ENCODE measurements at regions not wholly inside any gene's neighbourhood (a gene's known extent, or its start where the extent isn't known, plus 50 kb on each side); places are given as distances from the start of the nearest gene placed in this dataset.

DNA sequence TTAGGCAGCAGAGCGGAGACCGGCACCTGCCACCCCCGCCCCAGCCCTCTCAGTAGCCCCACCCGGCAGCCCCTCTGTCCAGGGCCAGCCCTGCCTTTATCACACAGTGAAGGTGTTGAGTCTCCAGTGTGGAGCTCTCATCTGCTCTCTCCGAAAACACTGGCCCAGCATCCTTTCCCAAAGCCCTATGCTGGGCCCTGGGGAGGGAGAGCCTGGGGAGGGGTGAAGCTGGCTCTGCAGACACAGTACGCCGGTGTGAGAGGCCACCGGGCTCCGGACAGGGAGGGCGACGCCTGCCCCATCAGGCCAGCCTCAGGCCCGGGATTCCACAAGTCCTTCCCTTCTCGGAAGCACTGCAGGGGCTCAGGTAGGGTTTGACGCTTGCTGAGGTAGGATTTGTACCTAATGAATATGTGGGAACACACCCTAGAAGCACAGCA lies 186.9 kb downstream of the ERMARD start:
- no peak overlapping the region for H3K4me3 ChIP-seq (replicated peaks; ENCODE audit: low read depth, low read length)
- no peak for DNase-seq (ENCODE audit: low read depth)
- TF ChIP-seq, protein P1, sequence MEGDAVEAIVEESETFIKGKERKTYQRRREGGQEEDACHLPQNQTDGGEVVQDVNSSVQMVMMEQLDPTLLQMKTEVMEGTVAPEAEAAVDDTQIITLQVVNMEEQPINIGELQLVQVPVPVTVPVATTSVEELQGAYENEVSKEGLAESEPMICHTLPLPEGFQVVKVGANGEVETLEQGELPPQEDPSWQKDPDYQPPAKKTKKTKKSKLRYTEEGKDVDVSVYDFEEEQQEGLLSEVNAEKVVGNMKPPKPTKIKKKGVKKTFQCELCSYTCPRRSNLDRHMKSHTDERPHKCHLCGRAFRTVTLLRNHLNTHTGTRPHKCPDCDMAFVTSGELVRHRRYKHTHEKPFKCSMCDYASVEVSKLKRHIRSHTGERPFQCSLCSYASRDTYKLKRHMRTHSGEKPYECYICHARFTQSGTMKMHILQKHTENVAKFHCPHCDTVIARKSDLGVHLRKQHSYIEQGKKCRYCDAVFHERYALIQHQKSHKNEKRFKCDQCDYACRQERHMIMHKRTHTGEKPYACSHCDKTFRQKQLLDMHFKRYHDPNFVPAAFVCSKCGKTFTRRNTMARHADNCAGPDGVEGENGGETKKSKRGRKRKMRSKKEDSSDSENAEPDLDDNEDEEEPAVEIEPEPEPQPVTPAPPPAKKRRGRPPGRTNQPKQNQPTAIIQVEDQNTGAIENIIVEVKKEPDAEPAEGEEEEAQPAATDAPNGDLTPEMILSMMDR (IDR thresholded peaks at IDR 0.05; ENCODE audit: low read length, missing control alignments), result no peak

DNA sequence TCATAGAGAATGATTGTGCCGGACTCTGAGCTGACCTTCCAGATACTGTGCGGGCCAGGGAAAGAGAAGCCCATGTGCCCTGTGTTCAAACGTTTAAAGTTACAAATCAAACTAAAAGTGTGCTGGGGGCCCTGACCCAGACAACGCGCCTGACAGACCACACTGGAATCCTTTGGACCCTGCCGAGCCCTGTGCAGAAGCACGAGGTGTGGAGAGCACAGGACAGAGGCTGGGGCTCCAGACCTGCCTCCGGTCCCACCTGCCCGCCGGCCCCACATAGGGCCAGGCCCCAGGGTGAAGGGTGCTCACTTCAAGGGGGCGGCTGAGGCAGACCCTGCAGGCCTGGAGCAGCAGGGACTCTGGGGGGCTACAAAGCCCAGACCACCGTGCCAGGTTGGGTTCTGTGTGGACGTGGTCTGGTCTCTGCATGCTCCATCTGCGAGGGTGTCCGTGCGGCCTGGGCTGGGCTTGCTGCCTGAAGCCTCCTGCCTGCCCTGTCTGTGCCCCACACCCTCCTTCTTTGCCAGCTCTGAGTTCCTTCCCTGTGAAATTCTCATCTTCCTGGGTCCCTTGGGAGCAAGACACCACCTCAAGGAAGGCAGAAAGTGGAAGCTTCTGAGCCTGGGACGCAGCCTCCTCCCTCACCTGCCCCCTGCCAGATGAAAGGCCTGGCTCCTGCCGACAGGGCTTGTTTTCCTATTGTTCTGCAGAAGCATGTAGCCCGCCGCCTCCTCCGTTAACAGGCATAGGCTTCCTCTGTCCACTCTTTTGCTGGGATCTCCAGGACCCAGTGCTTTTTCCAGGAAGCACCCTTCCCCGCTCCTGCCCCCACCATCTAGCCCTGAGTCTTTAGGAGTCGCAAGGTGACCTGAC lies 186.2 kb downstream of the ERMARD start:
- TF ChIP-seq, protein P1 (IDR thresholded peaks at IDR 0.05; ENCODE audit: low read length, missing control alignments), result no peak
- DNase-seq (ENCODE audit: low read depth), result no peak
- H3K4me3 ChIP-seq (replicated peaks; ENCODE audit: low read depth, low read length), result no peak overlapping the region

DNA sequence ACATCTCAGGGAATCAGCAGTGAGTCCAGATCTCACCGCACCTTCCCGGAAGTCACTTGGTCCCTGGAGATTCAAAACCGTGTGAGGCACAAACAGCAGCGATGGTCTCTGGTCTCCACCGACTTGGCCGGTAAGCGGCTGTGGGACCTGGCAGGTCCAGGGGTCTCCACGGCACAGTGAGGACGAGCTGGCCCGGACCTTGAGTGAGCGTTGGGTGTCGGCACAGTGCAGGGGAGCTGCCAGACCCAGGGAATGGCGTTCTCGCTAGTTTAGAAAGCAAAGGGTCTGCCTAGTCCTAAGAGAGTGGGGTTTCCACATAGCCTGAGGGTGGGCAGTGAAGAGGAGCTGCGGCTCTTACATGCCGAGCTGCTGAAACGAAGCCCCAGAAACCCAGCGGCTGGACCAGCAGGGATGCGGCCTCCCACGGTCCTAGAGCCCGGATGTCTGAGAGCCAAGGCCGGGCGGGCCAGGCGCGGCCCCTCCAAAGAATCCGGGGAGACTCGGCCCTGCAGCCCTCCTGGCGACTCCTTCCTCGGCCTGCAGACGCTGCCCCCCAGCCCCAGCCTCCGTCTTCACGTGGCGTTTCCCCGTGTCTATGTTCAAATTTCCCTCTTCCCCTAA lies 185.0 kb downstream of the ERMARD start:
- H3K4me3 ChIP-seq (replicated peaks; ENCODE audit: low read depth, low read length), result no peak overlapping the region
- TF ChIP-seq, protein P1 (IDR thresholded peaks at IDR 0.05; ENCODE audit: low read length, missing control alignments), result no peak
- DNase-seq (ENCODE audit: low read depth), result no peak

DNA sequence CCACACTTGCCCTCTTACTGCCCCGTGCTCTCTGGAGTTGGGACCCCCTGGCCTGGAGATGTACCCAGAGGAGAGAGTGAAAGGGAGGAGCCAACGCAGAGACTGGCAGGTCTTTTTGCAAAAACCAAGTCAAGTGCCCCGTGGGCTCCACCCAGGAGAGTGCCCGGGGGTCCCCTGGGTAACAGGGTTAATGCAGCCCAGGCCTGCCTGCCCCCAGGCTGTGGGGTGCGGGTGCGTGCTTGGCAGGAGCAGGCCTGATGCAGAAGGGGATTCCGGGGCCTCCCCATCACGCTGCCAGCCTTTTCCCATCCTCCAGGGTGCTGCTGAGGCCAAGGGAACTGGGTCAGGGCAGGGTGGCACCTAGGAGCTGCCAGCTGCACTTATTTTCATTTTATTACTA lies 184.4 kb downstream of the ERMARD start:
- DNase-seq (ENCODE audit: low read depth), result no peak
- no peak overlapping the region for H3K4me3 ChIP-seq (replicated peaks; ENCODE audit: low read depth, low read length)
- TF ChIP-seq, protein P1 (IDR thresholded peaks at IDR 0.05; ENCODE audit: low read length, missing control alignments), result no peak

DNA sequence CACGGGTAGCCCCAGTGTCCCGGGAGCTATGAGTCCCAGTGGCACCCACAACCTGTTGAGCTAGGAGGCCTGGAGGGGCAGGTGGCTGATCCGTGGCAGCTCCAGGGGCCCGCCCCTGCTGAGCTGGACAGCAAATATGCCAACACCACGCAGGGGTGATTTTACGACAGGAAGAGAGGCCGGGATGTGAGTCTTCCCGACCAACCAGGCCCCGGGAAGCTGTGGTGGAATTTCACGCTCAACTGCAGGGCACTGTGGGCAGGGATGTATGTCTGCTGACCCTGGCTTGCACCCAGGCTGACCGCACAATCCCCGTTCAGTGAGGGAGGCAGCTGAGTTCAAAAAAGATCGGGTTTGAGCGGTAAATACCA lies 183.9 kb downstream of the ERMARD start:
- H3K4me3 ChIP-seq (replicated peaks; ENCODE audit: low read depth, low read length), result no peak overlapping the region
- TF ChIP-seq, protein P1 (IDR thresholded peaks at IDR 0.05; ENCODE audit: low read length, missing control alignments), result no peak
- no peak for DNase-seq (ENCODE audit: low read depth)

DNA sequence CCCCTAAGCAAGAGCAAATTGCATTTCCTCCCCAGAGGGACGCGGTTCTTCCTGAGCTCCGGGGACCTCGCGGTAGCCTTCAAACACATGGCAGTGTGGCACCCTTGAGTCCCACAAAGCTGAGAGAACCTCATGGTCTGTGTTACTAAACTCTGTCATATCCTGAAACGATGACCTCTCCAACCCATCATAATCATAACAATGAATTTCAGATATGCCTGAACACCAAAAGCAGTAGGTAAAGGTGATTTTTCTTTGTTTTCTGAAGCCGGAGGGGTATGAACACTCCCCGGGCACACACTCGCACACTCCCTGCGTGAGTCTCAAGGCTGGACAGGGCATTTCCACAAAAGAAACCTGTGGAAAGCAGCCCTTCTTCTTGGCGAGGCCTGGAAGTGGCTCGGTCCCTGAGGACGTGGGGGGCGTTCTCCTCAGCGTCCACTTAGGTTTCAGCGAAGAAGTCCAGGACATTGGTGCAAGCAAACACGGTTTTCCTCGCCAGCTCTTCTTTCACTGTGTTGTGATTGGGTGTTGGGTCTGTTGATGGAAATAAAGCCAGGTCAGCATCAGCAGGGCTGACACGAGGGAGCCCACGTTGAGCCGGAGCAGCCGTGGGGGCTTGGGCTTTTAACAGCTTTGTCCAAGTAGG lies 183.4 kb downstream of the ERMARD start:
- no peak for DNase-seq (ENCODE audit: low read depth)
- TF ChIP-seq, protein P1 (IDR thresholded peaks at IDR 0.05; ENCODE audit: low read length, missing control alignments), result no peak
- no peak overlapping the region for H3K4me3 ChIP-seq (replicated peaks; ENCODE audit: low read depth, low read length)

All from fibroblast of pulmonary artery (primary cell).